Ascending aorta (tissue), 2 donors: ENCODE measurements at regions not wholly inside any gene's neighbourhood (a gene's known extent, or its start where the extent isn't known, plus 50 kb on each side); places are given as distances from the start of the nearest gene placed in this dataset.

Experiments used
- DNase-seq, 2 donors: peaks; one replicate each; pipeline ENCODE4 v3.0.0-alpha.2; 2019; ENCODE audit warnings: low spot score in 2 of 2
- H3K27ac ChIP-seq, 2 donors: fragments of 200-600 bp; sonication (generic); one replicate each; pipeline ENCODE4 v1.5.1; 2016 to 2017; ENCODE audit warnings: mild to moderate bottlenecking in 1 of 2
- H3K27me3 ChIP-seq: fragments of 200-600 bp; sonication (generic); one replicate; pipeline ENCODE4 v1.5.1; 2017
- H3K36me3 ChIP-seq, 2 donors: fragments of 200-600 bp; sonication (generic); one replicate each; pipeline ENCODE4 v1.5.1; 2016
- H3K4me1 ChIP-seq, 2 donors: fragments of 200-600 bp; sonication (generic); one replicate each; pipeline ENCODE4 v1.5.1; 2016 to 2017; ENCODE audit warnings: mild to moderate bottlenecking in 1 of 2
- H3K4me3 ChIP-seq, 2 donors: fragments of 200-600 bp; sonication (generic); one replicate each; pipeline ENCODE4 v1.5.1; 2016 to 2017; ENCODE audit warnings: mild to moderate bottlenecking in 1 of 2
- H3K9me3 ChIP-seq, 2 donors: fragments of 200-600 bp; sonication (generic); one replicate each; pipeline ENCODE4 v1.5.1; 2016
- CTCF ChIP-seq, 3 experiments: fragments of 200-600 bp in 2 of 3; fragments of 450-650 bp in 1 of 3; sonication (generic) in 2 of 3; IDR thresholded peaks; one replicate each; pipeline ENCODE4 v1.5.1; 2016 to 2019; ENCODE audit warnings: antibody characterized with exemption in 3 of 3, mild to moderate bottlenecking in 1 of 3, moderate library complexity in 1 of 3
- intact Hi-C: fragments of 100-400 bp; cut with DNase I; formaldehyde crosslinking; loops from one replicate; pipeline ENCODE4 v1.15.1; 2023

- no peak for DNase-seq
- no peaks in the 10 kb centered on the region for H3K9me3 ChIP-seq
- no peak for TF ChIP-seq CTCF (IDR thresholded peaks at IDR 0.05)
- no peaks in the 10 kb centered on the region for H3K4me1 ChIP-seq
- H3K27ac ChIP-seq, result no peak overlapping the region
- no peaks in the 10 kb centered on the region for H3K36me3 ChIP-seq
- no peak overlapping the region for H3K4me3 ChIP-seq
- H3K27me3 ChIP-seq, result no peaks in the 10 kb centered on the region
- intact Hi-C loops, result no loop called here
Measured at GRCh38 chr11:32256466-32256865, 165.6 kb downstream of the RCN1 start.

- Histone ChIP-seq H3K4me3 (no peak overlapping the region), H3K9me3 (no peaks in the 10 kb centered on the region), H3K36me3 (no peaks in the 10 kb centered on the region), H3K4me1 (no peaks in the 10 kb centered on the region), H3K27ac (no peak overlapping the region), H3K27me3 (no peaks in the 10 kb centered on the region)
- no peak for TF ChIP-seq CTCF (IDR thresholded peaks at IDR 0.05)
- intact Hi-C loops, result no loop called here
- no peak for DNase-seq
Measured at GRCh38 chr11:32259641-32260081, 168.8 kb downstream of the RCN1 start.

GRCh38 chr11:32262367-32262766 lies 171.5 kb downstream of the RCN1 start:
- Histone ChIP-seq H3K27me3 (no peaks in the 10 kb centered on the region), H3K9me3 (no peaks in the 10 kb centered on the region), H3K4me1 (no peaks in the 10 kb centered on the region), H3K36me3 (no peaks in the 10 kb centered on the region), H3K27ac (no peak overlapping the region), H3K4me3 (no peak overlapping the region)
- intact Hi-C loops, result no loop called here
- DNase-seq, result no peak
- TF ChIP-seq CTCF (IDR thresholded peaks at IDR 0.05), result no peak

- intact Hi-C loops, result no loop called here
- Histone ChIP-seq H3K27ac (no peak overlapping the region), H3K4me1 (no peaks in the 10 kb centered on the region), H3K9me3 (no peaks in the 10 kb centered on the region), H3K4me3 (no peak overlapping the region), H3K36me3 (no peaks in the 10 kb centered on the region), H3K27me3 (no peaks in the 10 kb centered on the region)
- no peak for DNase-seq
- TF ChIP-seq CTCF (IDR thresholded peaks at IDR 0.05), result no peak
Measured at GRCh38 chr11:32265911-32266310, 169.4 kb downstream of the WT1 start.

- Histone ChIP-seq H3K4me3 (no peak overlapping the region), H3K9me3 (no peaks in the 10 kb centered on the region), H3K36me3 (no peaks in the 10 kb centered on the region), H3K4me1 (no peaks in the 10 kb centered on the region), H3K27ac (no peak overlapping the region), H3K27me3 (no peaks in the 10 kb centered on the region)
- TF ChIP-seq CTCF (IDR thresholded peaks at IDR 0.05), result no peak
- DNase-seq, result no peak
- intact Hi-C loops, result no loop called here
Measured at GRCh38 chr11:32266601-32267000, 168.7 kb downstream of the WT1 start.

- Histone ChIP-seq H3K9me3 (no peaks in the 10 kb centered on the region), H3K4me3 (no peak overlapping the region), H3K27ac (no peak overlapping the region), H3K36me3 (no peaks in the 10 kb centered on the region), H3K4me1 (no peaks in the 10 kb centered on the region), H3K27me3 (no peaks in the 10 kb centered on the region)
- TF ChIP-seq CTCF (IDR thresholded peaks at IDR 0.05), result no peak
- no peak for DNase-seq
- intact Hi-C loops, result no loop called here
Measured at GRCh38 chr11:32267679-32268187, 167.6 kb downstream of the WT1 start.
